ENCODE measurements at regions not wholly inside any gene's neighbourhood (a gene's known extent, or its start where the extent isn't known, plus 50 kb on each side); places are given as distances from the start of the nearest gene placed in this dataset.

- TF ChIP-seq CTCF (IDR thresholded peaks at IDR 0.05; ENCODE audit: insufficient read depth, low read depth, low read length, missing control alignments), result no peak
- DNase-seq (ENCODE audit: low read depth), result no peak
- no peak overlapping the region for H3K4me3 ChIP-seq (ENCODE audit: low read depth, low read length)
These were observed 329.8 kb upstream of the EPHA7 start for GRCh38 chr6:93749191-93749590.

DNA sequence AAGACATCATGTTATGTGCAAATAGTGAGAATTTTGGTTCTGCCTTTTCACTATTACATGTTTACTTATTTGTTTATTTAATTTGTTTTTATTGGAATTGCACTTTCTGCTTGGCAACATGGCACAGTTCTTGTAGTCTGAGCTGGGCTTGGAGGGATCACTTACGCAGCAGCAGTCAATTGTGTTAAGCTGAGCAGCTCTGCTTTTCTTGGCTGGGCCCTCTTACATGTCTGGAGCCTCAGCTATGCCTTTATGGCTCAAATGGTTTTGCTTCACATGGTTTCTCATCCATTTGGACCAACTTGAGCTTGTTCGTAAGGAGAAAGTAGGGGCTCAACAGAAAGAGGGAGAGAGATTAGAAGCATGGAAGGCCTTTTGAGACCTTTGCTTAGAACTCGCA is 327.5 kb upstream of the EPHA7 start:
- no peak for TF ChIP-seq CTCF (IDR thresholded peaks at IDR 0.05; ENCODE audit: insufficient read depth, low read depth, low read length, missing control alignments)
- DNase-seq (ENCODE audit: low read depth), result no peak
- H3K4me3 ChIP-seq (ENCODE audit: low read depth, low read length), result no peak overlapping the region

GRCh38 chr6:93745306-93745705 is 325.9 kb upstream of the EPHA7 start:
- no peak overlapping the region for H3K4me3 ChIP-seq (ENCODE audit: low read depth, low read length)
- DNase-seq (ENCODE audit: low read depth), result no peak
- TF ChIP-seq CTCF (IDR thresholded peaks at IDR 0.05; ENCODE audit: insufficient read depth, low read depth, low read length, missing control alignments), result no peak

- no peak for TF ChIP-seq CTCF (IDR thresholded peaks at IDR 0.05; ENCODE audit: insufficient read depth, low read depth, low read length, missing control alignments)
- no peak overlapping the region for H3K4me3 ChIP-seq (ENCODE audit: low read depth, low read length)
- DNase-seq (ENCODE audit: low read depth), result no peak
These were observed 315.7 kb upstream of the EPHA7 start for GRCh38 chr6:93735099-93735498.

- DNase-seq (ENCODE audit: low read depth), result no peak
- no peak overlapping the region for H3K4me3 ChIP-seq (ENCODE audit: low read depth, low read length)
- no peak for TF ChIP-seq CTCF (IDR thresholded peaks at IDR 0.05; ENCODE audit: insufficient read depth, low read depth, low read length, missing control alignments)
These were observed 311.9 kb upstream of the EPHA7 start for GRCh38 chr6:93731306-93731705.

DNA sequence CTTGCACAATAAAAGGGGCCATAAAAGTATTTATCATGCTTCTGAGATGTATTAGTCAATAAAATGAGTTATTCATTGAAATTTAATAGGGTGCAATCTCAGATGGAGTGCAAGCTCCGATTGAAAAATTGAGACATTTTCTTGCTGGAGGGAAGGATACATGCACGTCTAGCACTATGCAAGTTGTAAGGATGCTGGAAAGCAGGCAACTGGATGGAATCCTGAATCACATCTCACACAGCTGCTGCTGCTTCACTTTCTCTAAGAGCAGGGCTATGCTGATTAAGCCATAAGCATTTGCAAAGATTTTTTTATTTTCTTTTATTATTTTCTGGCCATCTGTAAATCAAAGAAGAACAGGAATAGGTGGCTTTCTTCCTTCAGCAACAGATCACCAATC is 308.8 kb upstream of the EPHA7 start:
- H3K4me3 ChIP-seq (ENCODE audit: low read depth, low read length), result no peak overlapping the region
- TF ChIP-seq CTCF (IDR thresholded peaks at IDR 0.05; ENCODE audit: insufficient read depth, low read depth, low read length, missing control alignments), result no peak
- DNase-seq (ENCODE audit: low read depth), result no peak

DNA sequence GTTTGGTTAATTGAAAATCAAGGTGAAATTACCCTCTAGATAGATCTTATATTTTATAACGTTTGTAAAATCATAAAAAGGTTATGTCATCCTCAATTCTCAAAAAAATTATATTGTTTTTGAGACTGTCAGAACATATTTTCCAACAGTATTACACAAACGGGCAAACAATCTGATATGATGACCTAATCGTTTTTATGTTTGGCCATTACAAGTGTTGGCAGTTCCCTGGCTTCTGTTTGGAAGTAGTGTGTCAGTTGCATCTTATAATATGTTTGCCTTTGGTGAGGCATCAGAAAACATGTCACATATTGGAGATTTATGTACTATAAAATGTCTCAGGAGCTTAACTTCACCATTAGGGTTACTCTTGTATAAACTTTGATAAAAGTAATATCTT is 308.1 kb upstream of the EPHA7 start:
- DNase-seq (ENCODE audit: low read depth), result no peak
- TF ChIP-seq CTCF (IDR thresholded peaks at IDR 0.05; ENCODE audit: insufficient read depth, low read depth, low read length, missing control alignments), result no peak
- no peak overlapping the region for H3K4me3 ChIP-seq (ENCODE audit: low read depth, low read length)
